Neural progenitor cell (in vitro differentiated cells): ENCODE measurements at regions not wholly inside any gene's neighbourhood (a gene's known extent, or its start where the extent isn't known, plus 50 kb on each side); places are given as distances from the start of the nearest gene placed in this dataset.
"Not testable (repeated sequence)": the region's sequence is repeated elsewhere in the genome, so short reads cannot be mapped to it uniquely, and the experiment has no call there.

Experiments used
- DNase-seq: peaks from one replicate; pipeline ENCODE4 v3.0.0-alpha.2; 2016; ENCODE audit warnings: low spot score
- H2AFZ ChIP-seq: fragments of 200-600 bp; sonication (generic); replicated peaks from 2 replicates; pipeline ENCODE4 v1.6.1; 2016; ENCODE audit warnings: antibody characterized with exemption
- H3F3A ChIP-seq: fragments of 200-600 bp; sonication (generic); 2 replicates; pipeline ENCODE4 v1.6.1; 2016; ENCODE audit warnings: antibody characterized with exemption, low read depth
- H3K27ac ChIP-seq: fragments of 200-600 bp; sonication (generic); 2 replicates; pipeline ENCODE4 v1.5.1; 2016; ENCODE audit warnings: mild to moderate bottlenecking
- H3K27me3 ChIP-seq: fragments of 200-600 bp; sonication (generic); 2 replicates; pipeline ENCODE4 v1.6.1; 2016; ENCODE audit warnings: mild to moderate bottlenecking, moderate library complexity
- H3K36me3 ChIP-seq: fragments of 200-600 bp; sonication (generic); 2 replicates; pipeline ENCODE4 v1.5.1; 2016
- H3K4me1 ChIP-seq: fragments of 200-600 bp; sonication (generic); 2 replicates; pipeline ENCODE4 v1.6.1; 2016; ENCODE audit warnings: mixed run types
- H3K4me2 ChIP-seq: fragments of 200-600 bp; sonication (generic); 2 replicates; pipeline ENCODE4 v1.6.1; 2016
- H3K4me3 ChIP-seq: fragments of 200-600 bp; sonication (generic); 2 replicates; pipeline ENCODE4 v1.5.1; 2016
- H3K79me2 ChIP-seq: fragments of 200-600 bp; sonication (generic); 2 replicates; pipeline ENCODE4 v1.6.1; 2016; ENCODE audit warnings: low read depth
- H3K9ac ChIP-seq: fragments of 200-600 bp; sonication (generic); 2 replicates; pipeline ENCODE4 v1.6.1; 2016
- H3K9me3 ChIP-seq: fragments of 200-600 bp; sonication (generic); 2 replicates; pipeline ENCODE4 v1.5.1; 2016; ENCODE audit warnings: low read depth
- H4K20me1 ChIP-seq: fragments of 200-600 bp; sonication (generic); 2 replicates; pipeline ENCODE4 v1.6.1; 2016; ENCODE audit warnings: low read depth
- H3K27ac Mint-ChIP-seq: 3 replicates; pipeline ENCODE4 v1.8.0; 2021; ENCODE audit warnings: mixed read lengths
- H3K27me3 Mint-ChIP-seq: 2 replicates; pipeline ENCODE4 v1.8.0; 2022; ENCODE audit warnings: low read depth, mild to moderate bottlenecking, inconsistent platforms, moderate library complexity, mixed read lengths; ENCODE audit not compliant: insufficient read depth
- H3K36me3 Mint-ChIP-seq: 3 replicates; pipeline ENCODE4 v1.8.0; 2021; ENCODE audit warnings: mixed read lengths
- H3K4me1 Mint-ChIP-seq: 3 replicates; pipeline ENCODE4 v1.8.0; 2021; ENCODE audit warnings: mixed read lengths
- H3K4me3 Mint-ChIP-seq: 3 replicates; pipeline ENCODE4 v1.8.0; 2021; ENCODE audit warnings: mild to moderate bottlenecking, moderate library complexity, mixed read lengths
- H3K9me3 Mint-ChIP-seq: 3 replicates; pipeline ENCODE4 v1.8.0; 2020; ENCODE audit warnings: mixed read lengths

GRCh38 chr16:18263046-18263445 lies 73.5 kb downstream of the NPIPA8 start:
- H3K27ac Mint-ChIP-seq, H3F3A ChIP-seq, H3K4me3 ChIP-seq, H4K20me1 ChIP-seq, H3K79me2 ChIP-seq, H3K4me1 ChIP-seq, H2AFZ ChIP-seq, H3K9me3 ChIP-seq, H3K4me1 Mint-ChIP-seq, H3K27me3 Mint-ChIP-seq, H3K27me3 ChIP-seq, H3K4me2 ChIP-seq, H3K9me3 Mint-ChIP-seq, H3K4me3 Mint-ChIP-seq, H3K9ac ChIP-seq, H3K36me3 ChIP-seq, DNase-seq, H3K36me3 Mint-ChIP-seq, H3K27ac ChIP-seq: not testable (repeated sequence)

GRCh38 chr16:18261848-18262247 lies 74.7 kb downstream of the NPIPA8 start:
- not testable (repeated sequence) for H3K9me3 Mint-ChIP-seq, H4K20me1 ChIP-seq, H3F3A ChIP-seq, DNase-seq, H3K4me3 ChIP-seq, H3K4me3 Mint-ChIP-seq, H3K27me3 ChIP-seq, H3K79me2 ChIP-seq, H2AFZ ChIP-seq, H3K27ac ChIP-seq, H3K9ac ChIP-seq, H3K36me3 ChIP-seq, H3K36me3 Mint-ChIP-seq, H3K4me1 Mint-ChIP-seq, H3K4me2 ChIP-seq, H3K9me3 ChIP-seq, H3K27me3 Mint-ChIP-seq, H3K27ac Mint-ChIP-seq, H3K4me1 ChIP-seq

GRCh38 chr16:18259496-18260176 lies 76.9 kb downstream of the NPIPA8 start:
- H3K4me3 Mint-ChIP-seq, H3K9me3 ChIP-seq, H2AFZ ChIP-seq, H3K36me3 Mint-ChIP-seq, H3K79me2 ChIP-seq, H3K4me2 ChIP-seq, H3K4me1 ChIP-seq, H4K20me1 ChIP-seq, H3K9ac ChIP-seq, H3K27ac ChIP-seq, H3K4me3 ChIP-seq, H3K27me3 ChIP-seq, DNase-seq, H3K27me3 Mint-ChIP-seq, H3K4me1 Mint-ChIP-seq, H3K36me3 ChIP-seq, H3K27ac Mint-ChIP-seq, H3F3A ChIP-seq, H3K9me3 Mint-ChIP-seq: not testable (repeated sequence)

GRCh38 chr16:18252943-18253342 lies 83.6 kb downstream of the NPIPA8 start:
- not testable (repeated sequence) for DNase-seq, H3K4me3 ChIP-seq, H3K4me1 ChIP-seq, H4K20me1 ChIP-seq, H3K9ac ChIP-seq, H3K27me3 Mint-ChIP-seq, H3F3A ChIP-seq, H3K9me3 ChIP-seq, H3K4me2 ChIP-seq, H3K9me3 Mint-ChIP-seq, H3K27me3 ChIP-seq, H3K27ac Mint-ChIP-seq, H3K4me3 Mint-ChIP-seq, H2AFZ ChIP-seq, H3K27ac ChIP-seq, H3K4me1 Mint-ChIP-seq, H3K79me2 ChIP-seq, H3K36me3 Mint-ChIP-seq, H3K36me3 ChIP-seq

GRCh38 chr16:18230505-18230904 lies 106.0 kb downstream of the NPIPA8 start:
- not testable (repeated sequence) for H2AFZ ChIP-seq, H4K20me1 ChIP-seq, H3K9ac ChIP-seq, H3K4me2 ChIP-seq, H3K4me3 ChIP-seq, H3K4me1 ChIP-seq, H3K27ac ChIP-seq, H3K9me3 ChIP-seq, DNase-seq, H3K36me3 ChIP-seq, H3K27me3 Mint-ChIP-seq, H3K36me3 Mint-ChIP-seq, H3K4me1 Mint-ChIP-seq, H3F3A ChIP-seq, H3K27ac Mint-ChIP-seq, H3K9me3 Mint-ChIP-seq, H3K27me3 ChIP-seq, H3K79me2 ChIP-seq, H3K4me3 Mint-ChIP-seq

GRCh38 chr16:18222054-18223009 lies 114.2 kb downstream of the NPIPA8 start:
- H3K36me3 ChIP-seq, H3K36me3 Mint-ChIP-seq, DNase-seq, H3K9me3 ChIP-seq, H3K79me2 ChIP-seq, H3K9ac ChIP-seq, H3K4me1 ChIP-seq, H3K9me3 Mint-ChIP-seq, H3K27ac Mint-ChIP-seq, H3K27me3 ChIP-seq, H2AFZ ChIP-seq, H4K20me1 ChIP-seq, H3F3A ChIP-seq, H3K4me3 Mint-ChIP-seq, H3K27me3 Mint-ChIP-seq, H3K4me1 Mint-ChIP-seq, H3K4me3 ChIP-seq, H3K4me2 ChIP-seq, H3K27ac ChIP-seq: not testable (repeated sequence)

- H3K27ac Mint-ChIP-seq, H3K9me3 Mint-ChIP-seq, H2AFZ ChIP-seq, DNase-seq, H4K20me1 ChIP-seq, H3K9ac ChIP-seq, H3K4me1 Mint-ChIP-seq, H3K27me3 Mint-ChIP-seq, H3K36me3 ChIP-seq, H3K9me3 ChIP-seq, H3K36me3 Mint-ChIP-seq, H3K4me3 Mint-ChIP-seq, H3K4me1 ChIP-seq, H3K4me3 ChIP-seq, H3K4me2 ChIP-seq, H3K27me3 ChIP-seq, H3F3A ChIP-seq, H3K27ac ChIP-seq, H3K79me2 ChIP-seq: not testable (repeated sequence)
Measured at GRCh38 chr16:18217741-18218140, 118.8 kb downstream of the NPIPA8 start.

- DNase-seq, H3K27me3 ChIP-seq, H2AFZ ChIP-seq, H4K20me1 ChIP-seq, H3K4me3 ChIP-seq, H3K27ac Mint-ChIP-seq, H3K27ac ChIP-seq, H3K9me3 ChIP-seq, H3K36me3 Mint-ChIP-seq, H3K4me1 ChIP-seq, H3K4me1 Mint-ChIP-seq, H3K79me2 ChIP-seq, H3K4me3 Mint-ChIP-seq, H3K9me3 Mint-ChIP-seq, H3K4me2 ChIP-seq, H3K9ac ChIP-seq, H3K36me3 ChIP-seq, H3F3A ChIP-seq, H3K27me3 Mint-ChIP-seq: not testable (repeated sequence)
Measured at GRCh38 chr16:18216814-18217213, 119.7 kb downstream of the NPIPA8 start.
